PC-9 (cell line): ENCODE measurements at regions not wholly inside any gene's neighbourhood (a gene's known extent, or its start where the extent isn't known, plus 50 kb on each side); places are given as distances from the start of the nearest gene placed in this dataset.
"Not testable (repeated sequence)": the region's sequence is repeated elsewhere in the genome, so short reads cannot be mapped to it uniquely, and the experiment has no call there.

ENCODE experiments used
- BruUV-seq: library from RNA; stranded (reverse); fragments of 400-500 nt; replicated peaks from 2 replicates; lab custom pipeline; 2021; lab: Mats Ljungman, UMichigan
- CTCF ChIA-PET: fragments of 300-600 bp; sonication (Branson Sonifier 250); formaldehyde crosslinking; loops from one replicate; lab custom pipeline; 2022; ENCODE audit warnings: antibody characterized with exemption; lab: Charles Lee
- POLR2A ChIA-PET: fragments of 300-600 bp; sonication (Branson Sonifier 250); formaldehyde crosslinking; loops from one replicate; lab custom pipeline; 2022; ENCODE audit warnings: antibody characterized with exemption; ENCODE audit not compliant: unreplicated experiment; lab: Charles Lee
- DNase-seq, 2 experiments: peaks; one replicate each; pipeline versions ENCODE4 v3.0.0 to v3.0.0-alpha.2; 2015 to 2022; ENCODE audit warnings: mixed read lengths in 1 of 2
- H2AFZ ChIP-seq: fragments of 200-600 bp; sonication (generic); 2 replicates; pipeline ENCODE4 v1.8.1; 2017; ENCODE audit warnings: antibody characterized with exemption
- H3F3A ChIP-seq: fragments of 200-600 bp; sonication (generic); 2 replicates; pipeline ENCODE4 v1.8.1; 2017; ENCODE audit warnings: antibody characterized with exemption, mild to moderate bottlenecking, low read depth; ENCODE audit not compliant: insufficient read depth
- H3K27ac ChIP-seq: fragments of 200-600 bp; sonication (generic); 2 replicates; pipeline ENCODE4 v1.6.1; 2016; ENCODE audit warnings: mixed run types
- H3K27me3 ChIP-seq: fragments of 200-600 bp; sonication (generic); 2 replicates; pipeline ENCODE4 v1.6.1; 2016; ENCODE audit warnings: low read depth, mixed run types; ENCODE audit not compliant: insufficient read depth
- H3K36me3 ChIP-seq: fragments of 200-600 bp; sonication (generic); 2 replicates; pipeline ENCODE4 v1.6.1; 2016; ENCODE audit warnings: low read depth, mixed run types
- H3K4me1 ChIP-seq: fragments of 200-600 bp; sonication (generic); replicated peaks from 2 replicates; pipeline ENCODE4 v1.6.1; 2016; ENCODE audit warnings: mixed run types; ENCODE audit not compliant: insufficient read depth
- H3K4me2 ChIP-seq: fragments of 200-600 bp; sonication (generic); 2 replicates; pipeline ENCODE4 v1.6.1; 2017; ENCODE audit warnings: mixed run types
- H3K4me3 ChIP-seq: fragments of 200-600 bp; sonication (generic); 2 replicates; pipeline ENCODE4 v1.6.1; 2016; ENCODE audit warnings: mixed run types
- H3K79me2 ChIP-seq: fragments of 200-600 bp; sonication (generic); 2 replicates; pipeline ENCODE4 v1.6.1; 2017; ENCODE audit warnings: low read depth, mixed run types
- H3K9me2 ChIP-seq: fragments of 200-600 bp; sonication (generic); 2 replicates; pipeline ENCODE4 v1.8.1; 2017; ENCODE audit warnings: mild to moderate bottlenecking; ENCODE audit not compliant: insufficient read depth
- H3K9me3 ChIP-seq: fragments of 200-600 bp; sonication (generic); 2 replicates; pipeline ENCODE4 v1.8.1; 2016; ENCODE audit warnings: low read depth; ENCODE audit not compliant: insufficient read depth
- H4K20me1 ChIP-seq: fragments of 200-600 bp; sonication (generic); 2 replicates; pipeline ENCODE4 v1.8.1; 2017; ENCODE audit not compliant: insufficient read depth
- EZH2 ChIP-seq: fragments of 200-600 bp; sonication (generic); IDR thresholded peaks from 2 replicates; pipeline ENCODE4 v1.8.0; 2017; ENCODE audit warnings: antibody characterized with exemption, low read depth
- intact Hi-C: fragments of 100-400 bp; cut with micrococcal nuclease; formaldehyde crosslinking; loops from one replicate; pipeline ENCODE4 v1.10.0; 2022; ENCODE audit not compliant: unreplicated experiment
- TF ChIP-seq, protein P1 (sequence below): fragments of 200-600 bp; sonication (generic); conservative IDR thresholded peaks from 2 replicates; pipeline ENCODE4 v1.6.1; 2017; ENCODE audit warnings: mixed run types, antibody characterized with exemption, mild to moderate bottlenecking, moderate library complexity

DNA sequence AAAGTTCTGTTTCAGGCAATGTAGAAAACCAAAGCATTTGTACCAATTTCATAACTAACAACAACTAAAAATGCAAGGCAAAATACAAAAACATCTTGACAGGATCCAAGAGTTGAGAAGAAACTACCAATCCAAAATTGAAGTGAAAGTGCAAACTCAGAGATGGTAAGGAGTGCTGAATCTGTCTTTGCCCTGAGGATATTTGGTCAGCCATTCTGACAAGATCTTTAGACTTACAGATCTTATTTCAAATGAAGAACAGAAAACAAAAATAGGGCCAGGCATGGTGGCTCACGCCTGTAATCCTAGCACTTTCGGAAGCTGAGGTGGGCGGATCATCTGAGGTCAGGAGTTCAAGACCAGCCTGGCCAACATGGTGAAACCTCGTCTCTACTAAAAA is 412.8 kb downstream of the ZFHX3 start:
- H3K27ac ChIP-seq, result no peak overlapping the region
- H4K20me1 ChIP-seq, result no peaks in the 10 kb centered on the region
- no peaks in the 10 kb centered on the region for H3K4me1 ChIP-seq
- H3K9me3 ChIP-seq, result no peaks in the 10 kb centered on the region
- ChIA-PET CTCF (no interaction called here), POLR2A (no interaction called here)
- H3K9me2 ChIP-seq, result no peaks in the 10 kb centered on the region
- H3F3A ChIP-seq, result no peaks in the 10 kb centered on the region
- no peaks in the 10 kb centered on the region for H3K27me3 ChIP-seq
- no TSS peak for BruUV-seq
- no peak overlapping the region for H3K4me3 ChIP-seq
- H3K79me2 ChIP-seq, result no peaks in the 10 kb centered on the region
- no peak for TF ChIP-seq EZH2
- TF ChIP-seq, protein P1, sequence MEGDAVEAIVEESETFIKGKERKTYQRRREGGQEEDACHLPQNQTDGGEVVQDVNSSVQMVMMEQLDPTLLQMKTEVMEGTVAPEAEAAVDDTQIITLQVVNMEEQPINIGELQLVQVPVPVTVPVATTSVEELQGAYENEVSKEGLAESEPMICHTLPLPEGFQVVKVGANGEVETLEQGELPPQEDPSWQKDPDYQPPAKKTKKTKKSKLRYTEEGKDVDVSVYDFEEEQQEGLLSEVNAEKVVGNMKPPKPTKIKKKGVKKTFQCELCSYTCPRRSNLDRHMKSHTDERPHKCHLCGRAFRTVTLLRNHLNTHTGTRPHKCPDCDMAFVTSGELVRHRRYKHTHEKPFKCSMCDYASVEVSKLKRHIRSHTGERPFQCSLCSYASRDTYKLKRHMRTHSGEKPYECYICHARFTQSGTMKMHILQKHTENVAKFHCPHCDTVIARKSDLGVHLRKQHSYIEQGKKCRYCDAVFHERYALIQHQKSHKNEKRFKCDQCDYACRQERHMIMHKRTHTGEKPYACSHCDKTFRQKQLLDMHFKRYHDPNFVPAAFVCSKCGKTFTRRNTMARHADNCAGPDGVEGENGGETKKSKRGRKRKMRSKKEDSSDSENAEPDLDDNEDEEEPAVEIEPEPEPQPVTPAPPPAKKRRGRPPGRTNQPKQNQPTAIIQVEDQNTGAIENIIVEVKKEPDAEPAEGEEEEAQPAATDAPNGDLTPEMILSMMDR, result no peak
- no peaks in the 10 kb centered on the region for H3K36me3 ChIP-seq
- no peak overlapping the region for H3K4me2 ChIP-seq
- intact Hi-C loops, result no loop called here
- no peak for DNase-seq
- H2AFZ ChIP-seq, result no peak overlapping the region

DNA sequence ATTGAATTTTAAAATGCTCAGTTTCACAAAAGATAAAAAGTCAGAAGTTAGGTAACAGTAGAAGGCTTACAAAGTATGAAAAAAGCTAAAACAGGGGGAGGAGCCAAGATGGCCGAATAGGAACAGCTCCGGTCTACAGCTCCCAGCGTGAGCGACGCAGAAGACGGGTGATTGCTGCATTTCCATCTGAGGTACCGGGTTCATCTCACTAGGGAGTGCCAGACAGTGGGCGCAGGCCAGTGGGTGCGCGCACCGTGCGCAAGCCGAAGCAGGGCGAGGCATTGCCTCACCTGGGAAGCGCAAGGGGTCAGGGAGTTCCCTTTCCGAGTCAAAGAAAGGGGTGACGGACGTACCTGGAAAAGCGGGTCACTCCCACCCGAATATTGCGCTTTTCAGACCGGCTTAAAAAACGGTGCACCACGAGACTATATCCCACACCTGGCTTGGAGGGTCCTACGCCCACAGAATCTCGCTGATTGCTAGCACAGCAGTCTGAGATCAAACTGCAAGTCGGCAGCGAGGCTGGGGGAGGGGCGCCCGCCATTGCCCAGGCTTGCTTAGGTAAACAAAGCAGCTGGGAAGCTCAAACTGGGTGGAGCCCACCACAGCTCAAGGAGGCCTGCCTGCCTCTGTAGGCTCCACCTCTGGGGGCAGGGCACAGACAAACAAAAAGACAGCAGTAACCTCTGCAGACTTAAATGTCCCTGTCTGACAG is 420.6 kb downstream of the ZFHX3 start:
- Histone ChIP-seq H3K4me3 (peak overlapping the region; percentile 65), H2AFZ (peak overlapping the region; percentile 79), H3K27ac (peak overlapping the region; percentile 51; the same call in 1 of the 2 replicates), H3K4me2 (peak overlapping the region; percentile 84)
- POLR2A ChIA-PET, intact Hi-C loops, H3K27me3 ChIP-seq, H3K79me2 ChIP-seq, H3F3A ChIP-seq, BruUV-seq, H3K9me3 ChIP-seq, H3K36me3 ChIP-seq, CTCF ChIA-PET, H3K9me2 ChIP-seq, H3K4me1 ChIP-seq, H4K20me1 ChIP-seq: not testable (repeated sequence)
- DNase-seq, result peak in 1 of 2 experiments; percentile 41

DNA sequence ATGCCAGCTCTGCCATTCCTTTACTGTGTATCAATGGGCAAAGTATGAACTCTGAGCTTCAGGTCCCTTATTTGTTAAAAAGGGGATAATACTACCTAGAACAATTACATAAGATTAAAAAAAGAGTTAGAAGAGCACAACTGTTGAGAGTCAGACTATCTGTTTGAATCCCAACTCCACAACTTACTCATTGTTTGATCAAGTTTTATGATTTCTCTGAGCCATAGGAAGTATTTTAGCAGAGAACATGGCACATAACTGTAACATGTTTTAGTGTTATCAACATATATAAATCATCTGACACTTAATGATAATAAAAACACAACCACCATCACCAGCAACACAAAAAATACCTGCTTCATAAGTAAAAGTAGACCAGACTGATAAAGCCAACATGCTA is 421.3 kb downstream of the ZFHX3 start:
- POLR2A ChIA-PET, result no interaction called here
- Histone ChIP-seq H3K9me3 (no peaks in the 10 kb centered on the region; the same call in 1 of the 2 replicates), H3K79me2 (no peaks in the 10 kb centered on the region), H3K4me3 (peak overlapping the region; percentile 65), H4K20me1 (no peaks in the 10 kb centered on the region), H3F3A (peaks cover 5% of the 10 kb centered on the region; the same call in 1 of the 2 replicates), H3K36me3 (no peaks in the 10 kb centered on the region), H3K4me2 (peak overlapping the region; percentile 84), H3K4me1 (0 out of 2 replicates have a peak, but pooled peaks cover 3% of the 10 kb centered on the region), H3K27ac (peak overlapping the region; percentile 51; the same call in 1 of the 2 replicates), H2AFZ (peak overlapping the region; percentile 79), H3K9me2 (no peaks in the 10 kb centered on the region), H3K27me3 (no peaks in the 10 kb centered on the region)
- TF ChIP-seq EZH2, result no peak
- TF ChIP-seq, protein P1, result no peak
- intact Hi-C loops, result no loop called here
- CTCF ChIA-PET, result no interaction called here
- DNase-seq, result no peak
- no TSS peak for BruUV-seq

DNA sequence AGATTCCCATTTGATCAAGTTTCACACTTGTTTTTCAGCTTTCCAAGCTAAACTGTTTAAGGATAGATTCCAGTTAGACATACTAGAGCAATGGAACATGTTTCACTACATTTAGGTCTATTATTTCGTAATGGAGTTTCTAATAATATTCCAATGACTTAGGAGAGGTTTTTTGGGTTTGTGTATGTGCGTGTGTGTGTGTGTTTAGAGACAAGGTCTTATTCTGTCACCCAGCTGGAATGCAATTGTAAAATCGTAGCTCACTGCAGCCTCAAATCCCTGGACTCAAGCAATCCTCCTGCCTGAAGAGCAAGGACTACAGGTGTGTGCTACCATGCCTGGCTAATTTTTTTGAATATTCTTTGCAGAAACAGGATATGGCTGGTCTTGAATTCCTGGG is 426.3 kb downstream of the ZFHX3 start:
- H3K79me2 ChIP-seq, result no peaks in the 10 kb centered on the region
- POLR2A ChIA-PET, result no interaction called here
- DNase-seq, result no peak
- H3K4me3 ChIP-seq, result no peak overlapping the region
- H3F3A ChIP-seq, result peaks cover 1% of the 10 kb centered on the region; the same call in 1 of the 2 replicates
- no peak overlapping the region for H2AFZ ChIP-seq
- no peak for TF ChIP-seq EZH2
- TF ChIP-seq, protein P1, result no peak
- intact Hi-C loops, result no loop called here
- no peaks in the 10 kb centered on the region for H3K4me1 ChIP-seq
- no peaks in the 10 kb centered on the region for H4K20me1 ChIP-seq
- no peaks in the 10 kb centered on the region for H3K36me3 ChIP-seq
- H3K27ac ChIP-seq, result no peak overlapping the region
- H3K4me2 ChIP-seq, result no peak overlapping the region
- H3K9me3 ChIP-seq, result no peaks in the 10 kb centered on the region; the same call in 1 of the 2 replicates
- no TSS peak for BruUV-seq
- H3K9me2 ChIP-seq, result no peaks in the 10 kb centered on the region
- H3K27me3 ChIP-seq, result no peaks in the 10 kb centered on the region
- CTCF ChIA-PET, result no interaction called here
